RWPE2 (cell line): ENCODE measurements at regions not wholly inside any gene's neighbourhood (a gene's known extent, or its start where the extent isn't known, plus 50 kb on each side); places are given as distances from the start of the nearest gene placed in this dataset.
A peak's percentile ranks its signal among the peaks of the same experiment; 100 is the strongest.

Source experiments
- ATAC-seq: fragments of 200-7000 bp; cut with Tn5 transposase; 3 replicates; pipeline ENCODE4 v1.9.1; 2021; ENCODE audit warnings: low read depth
- DNase-seq: peaks from one replicate; pipeline ENCODE4 v3.0.0-alpha.2; 2020; ENCODE audit warnings: low spot score
- H3K27ac ChIP-seq: fragments of 450-650 bp; 2 replicates; pipeline ENCODE4 v1.5.1; 2017; ENCODE audit warnings: mild to moderate bottlenecking; ENCODE audit not compliant: poor library complexity, severe bottlenecking
- H3K27me3 ChIP-seq: fragments of 250-450 bp; sonication (Bioruptor Pico); 2 replicates; pipeline ENCODE4 v1.5.1; 2021; ENCODE audit warnings: mild to moderate bottlenecking, moderate library complexity; ENCODE audit not compliant: insufficient read depth, poor library complexity, severe bottlenecking
- H3K36me3 ChIP-seq: fragments of 250-450 bp; sonication (Bioruptor Pico); 2 replicates; pipeline ENCODE4 v1.5.1; 2020; ENCODE audit warnings: low read depth, mild to moderate bottlenecking, moderate library complexity
- H3K4me1 ChIP-seq: fragments of 250-450 bp; sonication (Bioruptor Pico); 2 replicates; pipeline ENCODE4 v1.5.1; 2021; ENCODE audit warnings: mild to moderate bottlenecking, moderate library complexity; ENCODE audit not compliant: insufficient read depth, poor library complexity, severe bottlenecking
- H3K4me3 ChIP-seq: fragments of 250-450 bp; sonication (Bioruptor Pico); 2 replicates; pipeline ENCODE4 v1.5.1; 2021; ENCODE audit warnings: mild to moderate bottlenecking, moderate library complexity; ENCODE audit not compliant: severe bottlenecking
- H3K9me3 ChIP-seq: fragments of 250-450 bp; sonication (Bioruptor Pico); 2 replicates; pipeline ENCODE4 v1.5.1; 2021; ENCODE audit warnings: mild to moderate bottlenecking, moderate library complexity; ENCODE audit not compliant: severe bottlenecking
- TF ChIP-seq, protein P1 (sequence below): fragments of 450-650 bp; IDR thresholded peaks from one replicate; pipeline ENCODE4 v1.5.1; 2017; ENCODE audit warnings: mild to moderate bottlenecking, moderate library complexity; ENCODE audit not compliant: poor library complexity, severe bottlenecking

DNA sequence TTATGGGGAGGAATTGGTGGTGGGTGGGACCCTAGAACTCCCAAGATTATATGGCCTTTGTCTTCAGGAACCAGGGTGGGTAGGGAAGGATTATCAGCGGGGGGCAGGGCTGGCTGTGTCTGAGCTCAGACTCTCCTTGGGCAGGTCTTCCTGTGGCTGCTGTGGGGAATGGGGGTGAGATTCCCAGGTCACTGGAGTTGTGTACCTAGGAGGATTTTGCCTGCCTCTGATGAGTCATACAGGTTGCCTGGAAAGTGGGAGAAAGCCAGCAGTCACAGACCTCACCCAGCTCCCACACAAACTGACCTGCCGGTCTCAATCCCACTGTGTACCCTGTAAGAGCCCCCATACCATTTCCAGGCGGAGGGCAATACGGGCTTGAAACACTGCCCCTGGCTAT lies 209.9 kb upstream of the CNTN3 start:
- Histone ChIP-seq H3K9me3 (no peaks in the 10 kb centered on the region), H3K4me3 (no peak overlapping the region), H3K27me3 (no peaks in the 10 kb centered on the region), H3K4me1 (no peaks in the 10 kb centered on the region), H3K36me3 (no peaks in the 10 kb centered on the region), H3K27ac (no peak overlapping the region)
- TF ChIP-seq, protein P1, sequence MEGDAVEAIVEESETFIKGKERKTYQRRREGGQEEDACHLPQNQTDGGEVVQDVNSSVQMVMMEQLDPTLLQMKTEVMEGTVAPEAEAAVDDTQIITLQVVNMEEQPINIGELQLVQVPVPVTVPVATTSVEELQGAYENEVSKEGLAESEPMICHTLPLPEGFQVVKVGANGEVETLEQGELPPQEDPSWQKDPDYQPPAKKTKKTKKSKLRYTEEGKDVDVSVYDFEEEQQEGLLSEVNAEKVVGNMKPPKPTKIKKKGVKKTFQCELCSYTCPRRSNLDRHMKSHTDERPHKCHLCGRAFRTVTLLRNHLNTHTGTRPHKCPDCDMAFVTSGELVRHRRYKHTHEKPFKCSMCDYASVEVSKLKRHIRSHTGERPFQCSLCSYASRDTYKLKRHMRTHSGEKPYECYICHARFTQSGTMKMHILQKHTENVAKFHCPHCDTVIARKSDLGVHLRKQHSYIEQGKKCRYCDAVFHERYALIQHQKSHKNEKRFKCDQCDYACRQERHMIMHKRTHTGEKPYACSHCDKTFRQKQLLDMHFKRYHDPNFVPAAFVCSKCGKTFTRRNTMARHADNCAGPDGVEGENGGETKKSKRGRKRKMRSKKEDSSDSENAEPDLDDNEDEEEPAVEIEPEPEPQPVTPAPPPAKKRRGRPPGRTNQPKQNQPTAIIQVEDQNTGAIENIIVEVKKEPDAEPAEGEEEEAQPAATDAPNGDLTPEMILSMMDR, result no peak
- ATAC-seq (peak; percentile 38; the same call in 1 of the 3 replicates), DNase-seq (no peak)

DNA sequence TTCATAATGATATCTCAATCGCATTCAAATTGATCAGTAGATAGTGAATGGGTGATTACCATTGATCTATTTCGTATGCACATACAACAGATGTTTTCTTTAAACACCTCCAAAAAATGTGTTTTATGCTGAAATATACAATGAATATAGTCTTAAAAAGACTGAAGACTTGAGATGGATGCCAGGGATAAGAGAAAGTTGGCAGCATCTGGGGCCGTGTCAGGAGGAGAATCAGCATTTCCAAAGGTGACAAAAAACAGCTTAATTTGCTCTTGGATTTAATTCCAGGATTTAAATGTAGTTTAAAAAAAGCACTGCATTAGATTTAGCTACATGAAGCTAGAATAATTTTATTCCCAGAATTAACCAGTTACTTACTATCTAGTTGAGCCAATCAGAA lies 199.7 kb upstream of the CNTN3 start:
- H3K27me3 ChIP-seq, result no peaks in the 10 kb centered on the region
- H3K4me1 ChIP-seq, result no peaks in the 10 kb centered on the region
- ATAC-seq, result no peak
- no peak for DNase-seq
- H3K9me3 ChIP-seq, result peaks cover 2% of the 10 kb centered on the region
- H3K4me3 ChIP-seq, result no peak overlapping the region
- no peaks in the 10 kb centered on the region for H3K36me3 ChIP-seq
- TF ChIP-seq, protein P1, result no peak
- no peak overlapping the region for H3K27ac ChIP-seq

DNA sequence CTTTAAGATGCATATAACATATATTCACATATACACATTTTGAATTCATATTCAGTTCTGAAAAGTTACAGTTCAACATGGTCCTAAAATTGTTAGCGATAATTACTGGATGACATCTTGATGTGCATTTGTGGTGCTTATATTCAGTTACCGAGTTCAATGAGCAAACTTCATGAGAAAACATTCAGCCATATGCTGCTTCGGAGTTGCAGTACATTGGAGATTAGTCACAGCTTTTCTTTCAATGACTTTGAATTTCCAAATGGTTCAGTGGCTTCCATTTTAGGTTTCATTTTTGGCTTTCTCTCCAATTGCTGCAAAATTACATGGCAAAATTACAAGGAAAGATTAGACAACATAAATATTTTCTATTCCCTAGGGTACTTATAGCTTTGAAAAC lies 198.3 kb upstream of the CNTN3 start:
- no peak for DNase-seq
- Histone ChIP-seq H3K9me3 (peaks cover 2% of the 10 kb centered on the region), H3K36me3 (no peaks in the 10 kb centered on the region), H3K27me3 (no peaks in the 10 kb centered on the region), H3K4me3 (no peak overlapping the region), H3K4me1 (no peaks in the 10 kb centered on the region), H3K27ac (no peak overlapping the region)
- ATAC-seq, result no peak
- TF ChIP-seq, protein P1, result no peak

DNA sequence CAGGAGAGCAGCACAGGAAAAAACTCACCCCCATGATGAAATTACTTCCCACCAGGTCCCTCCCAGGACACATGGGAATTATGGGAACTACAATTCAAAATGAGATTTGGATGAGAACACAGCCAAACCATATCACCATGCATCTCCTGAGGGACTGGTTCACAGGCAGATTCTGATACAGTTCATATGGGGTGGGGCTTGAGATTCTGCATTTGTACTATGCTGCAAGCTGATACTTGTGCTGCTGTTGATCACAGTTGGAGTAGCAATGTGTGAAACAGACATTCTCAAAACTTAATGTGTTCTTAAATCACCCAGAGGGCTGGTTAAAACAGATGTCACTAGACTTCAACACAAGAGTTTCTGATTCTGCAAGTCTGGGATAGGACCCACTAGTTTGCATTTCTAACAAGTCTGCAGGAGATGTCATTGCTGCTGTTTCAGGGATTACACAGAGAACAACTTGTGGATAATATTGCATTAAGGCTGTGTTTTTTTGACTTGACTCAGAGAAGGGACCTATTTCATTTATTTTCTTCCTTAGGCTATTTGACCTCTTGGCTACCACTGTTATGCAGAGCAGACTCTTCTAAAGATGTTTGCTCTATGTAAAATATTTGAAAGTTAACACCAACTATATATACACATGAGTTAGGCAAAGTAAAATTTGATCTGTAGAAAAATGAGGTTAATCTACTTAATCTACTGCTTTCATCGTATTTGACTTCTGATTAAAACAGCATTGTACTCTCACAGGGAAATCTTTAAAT lies 194.2 kb upstream of the CNTN3 start:
- Histone ChIP-seq H3K36me3 (no peaks in the 10 kb centered on the region), H3K27ac (no peak overlapping the region), H3K27me3 (no peaks in the 10 kb centered on the region), H3K4me1 (no peaks in the 10 kb centered on the region), H3K4me3 (no peak overlapping the region), H3K9me3 (peaks cover 2% of the 10 kb centered on the region)
- TF ChIP-seq, protein P1, result no peak
- no peak for DNase-seq
- no peak for ATAC-seq

DNA sequence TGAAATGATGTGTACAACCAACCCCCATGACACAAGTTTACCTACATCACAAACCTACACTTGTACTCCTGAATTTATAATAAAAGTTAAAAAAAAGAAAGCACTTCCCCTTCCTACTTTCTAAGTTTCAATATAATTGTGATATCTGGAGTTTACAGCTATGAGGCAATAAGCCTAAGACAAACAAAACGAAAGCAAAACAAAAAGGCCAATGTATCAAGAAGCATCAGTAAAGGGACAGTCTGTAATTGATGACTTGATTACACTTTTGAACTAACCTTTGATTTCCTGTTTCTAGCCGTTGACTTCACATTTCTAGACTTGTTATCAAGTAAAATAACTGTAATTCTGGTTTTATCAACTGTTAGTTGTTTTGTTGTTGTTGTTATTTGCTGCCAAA lies 187.5 kb upstream of the CNTN3 start:
- Histone ChIP-seq H3K4me3 (no peak overlapping the region), H3K9me3 (no peaks in the 10 kb centered on the region), H3K27me3 (no peaks in the 10 kb centered on the region), H3K4me1 (no peaks in the 10 kb centered on the region), H3K36me3 (no peaks in the 10 kb centered on the region), H3K27ac (no peak overlapping the region)
- no peak for DNase-seq
- ATAC-seq, result no peak
- TF ChIP-seq, protein P1, result no peak
